Spleen (tissue), 11 donors: ENCODE measurements at regions not wholly inside any gene's neighbourhood (a gene's known extent, or its start where the extent isn't known, plus 50 kb on each side); places are given as distances from the start of the nearest gene placed in this dataset.

ENCODE experiments used
- DNase-seq: peaks from one replicate; pipeline ENCODE4 v3.0.0-alpha.2; 2020
- H3K27ac ChIP-seq, 8 donors: fragments of 200-600 bp; sonication (generic) in 7 of 8; 1 replicate in 4 of 8; 2 replicates in 4 of 8; pipeline versions ENCODE4 v1.5.0 to v1.8.0; 2016 to 2021; ENCODE audit warnings: inconsistent platforms in 4 of 8, mild to moderate bottlenecking in 4 of 8, moderate library complexity in 1 of 8
- H3K27me3 ChIP-seq, 7 donors: fragments of 200-600 bp; sonication (generic) in 6 of 7; replicated peaks in 1 of 7; 1 replicate in 4 of 7; 2 replicates in 3 of 7; pipeline versions ENCODE4 v1.5.0 to v1.8.0; 2016 to 2021; ENCODE audit warnings: inconsistent platforms in 3 of 7, mild to moderate bottlenecking in 1 of 7
- H3K36me3 ChIP-seq, 6 donors: fragments of 200-600 bp; sonication (generic) in 5 of 6; 1 replicate in 4 of 6; 2 replicates in 2 of 6; pipeline versions ENCODE4 v1.5.0 to v1.8.0; 2016 to 2021; ENCODE audit warnings: inconsistent platforms in 2 of 6
- H3K4me1 ChIP-seq, 6 donors: fragments of 200-600 bp; sonication (generic) in 5 of 6; 1 replicate in 3 of 6; 2 replicates in 3 of 6; pipeline versions ENCODE4 v1.5.0 to v1.8.0; 2016 to 2021; ENCODE audit warnings: inconsistent platforms in 3 of 6
- H3K4me3 ChIP-seq, 8 donors: fragments of 200-600 bp; sonication (generic) in 7 of 8; 1 replicate in 4 of 8; 2 replicates in 4 of 8; pipeline versions ENCODE4 v1.5.0 to v1.8.0; 2016 to 2021; ENCODE audit warnings: inconsistent platforms in 4 of 8, mild to moderate bottlenecking in 4 of 8, moderate library complexity in 2 of 8
- H3K9me3 ChIP-seq, 8 donors: fragments of 200-600 bp; sonication (generic) in 7 of 8; 1 replicate in 4 of 8; 2 replicates in 4 of 8; pipeline versions ENCODE4 v1.5.0 to v1.8.0; 2016 to 2021; ENCODE audit warnings: inconsistent platforms in 4 of 8
- CTCF ChIP-seq, 11 experiments: fragments of 200-600 bp in 7 of 11; fragments of 450-650 bp in 4 of 11; sonication (generic) in 4 of 11; IDR thresholded peaks in 8 of 11; conservative IDR thresholded peaks in 3 of 11; 1 replicate in 7 of 11; 2 replicates in 4 of 11; pipeline versions ENCODE4 v1.4.0 to v1.8.0; 2016 to 2021; ENCODE audit warnings: antibody characterized with exemption in 11 of 11, inconsistent platforms in 4 of 11, mild to moderate bottlenecking in 1 of 11
- POLR2A ChIP-seq, 3 donors: fragments of 450-650 bp; IDR thresholded peaks; one replicate each; pipeline ENCODE4 v1.5.1; 2017; ENCODE audit warnings: antibody characterized with exemption in 3 of 3, mild to moderate bottlenecking in 1 of 3
- POLR2AphosphoS5 ChIP-seq, 3 donors: sonication (generic); formaldehyde crosslinking; IDR thresholded peaks; one replicate each; pipeline ENCODE4 v1.5.1; 2017; ENCODE audit warnings: antibody characterized with exemption in 3 of 3
- WGBS, 5 donors: extraction: QIAGEN DNeasy Blood & Tissue Kit in 3 of 5; methylation state at CpG; one replicate each; pipeline versions ENCODE4 v1.1.5 to v1.1.7; 2013 to 2018; 5-methylcytosine and 5-hydroxymethylcytosine counted together
- intact Hi-C: fragments of 100-400 bp; cut with DNase I; formaldehyde crosslinking; loops from one replicate; pipeline ENCODE4 v1.15.0; 2023; ENCODE audit warnings: low total_unique reads
- donor health status: healthy with polysubstance abuse.
- donor health status: DM: no; HTN: no; CAD: no; lungs with moderate emphysema.
- donor health status: DM: no; HTN: no; CAD: no.
- donor health status: Bipolar disorder and iron deficiency.
- donor health status: healthy.
- donor health status: DM: no; HTN: no; CAD: no.
- donor health status: DM: yes; HTN: yes; CAD: no.

- Histone ChIP-seq H3K27ac (no peak overlapping the region), H3K4me1 (no peaks in the 10 kb centered on the region), H3K27me3 (no peaks in the 10 kb centered on the region), H3K4me3 (no peak overlapping the region), H3K9me3 (no peaks in the 10 kb centered on the region), H3K36me3 (no peaks in the 10 kb centered on the region)
- TF ChIP-seq CTCF (IDR thresholded peaks at IDR 0.05 in 8 of 11, conservative IDR thresholded peaks at IDR 0.05 in 3 of 11) (no peak), POLR2A (IDR thresholded peaks at IDR 0.05) (no peak), POLR2AphosphoS5 (IDR thresholded peaks at IDR 0.05) (no peak)
- DNase-seq, result no peak
- whole genome bisulfite sequencing, 5 donors, result 67 to 89% (median 85%) methylated on average over 5 of the region's 5 CpGs
- intact Hi-C loops, result no loop called here
Observed at GRCh38 chr12:124236625-124237031, 58.3 kb upstream of the RFLNA start.

GRCh38 chr12:124238886-124239285, 56.0 kb upstream of the RFLNA start:
- peaks cover 0 to 10% (median 0%) of the 10 kb centered on the region in 6 donors for H3K4me1 ChIP-seq
- H3K4me3 ChIP-seq, result no peak overlapping the region
- intact Hi-C loops, result no loop called here
- no peak for DNase-seq
- TF ChIP-seq CTCF (IDR thresholded peaks at IDR 0.05 in 8 of 11, conservative IDR thresholded peaks at IDR 0.05 in 3 of 11), result no peak
- no peak for TF ChIP-seq POLR2A (IDR thresholded peaks at IDR 0.05)
- TF ChIP-seq POLR2AphosphoS5 (IDR thresholded peaks at IDR 0.05), result no peak
- 57 to 69% (median 64%) methylated on average over 4 of the region's 4 CpGs for WGBS, 5 donors
- no peaks in the 10 kb centered on the region for H3K27me3 ChIP-seq
- H3K27ac ChIP-seq, result no peak overlapping the region
- H3K9me3 ChIP-seq, result peaks cover 0 to 4% (median 0%) of the 10 kb centered on the region in 8 donors
- H3K36me3 ChIP-seq, result no peaks in the 10 kb centered on the region

GRCh38 chr12:124240493-124240892, 54.4 kb upstream of the RFLNA start:
- 48 to 91% (median 75%) methylated on average over 1 of the region's 1 CpG for WGBS, 5 donors
- Histone ChIP-seq H3K4me3 (no peak overlapping the region), H3K9me3 (peaks cover 0 to 9% (median 0%) of the 10 kb centered on the region in 8 donors), H3K27me3 (no peaks in the 10 kb centered on the region), H3K27ac (no peak overlapping the region), H3K36me3 (no peaks in the 10 kb centered on the region), H3K4me1 (peaks cover 0 to 10% (median 0%) of the 10 kb centered on the region in 6 donors)
- intact Hi-C loops, result no loop called here
- TF ChIP-seq POLR2AphosphoS5 (IDR thresholded peaks at IDR 0.05), result no peak
- TF ChIP-seq CTCF (IDR thresholded peaks at IDR 0.05 in 8 of 11, conservative IDR thresholded peaks at IDR 0.05 in 3 of 11), result no peak
- no peak for TF ChIP-seq POLR2A (IDR thresholded peaks at IDR 0.05)
- no peak for DNase-seq

DNA sequence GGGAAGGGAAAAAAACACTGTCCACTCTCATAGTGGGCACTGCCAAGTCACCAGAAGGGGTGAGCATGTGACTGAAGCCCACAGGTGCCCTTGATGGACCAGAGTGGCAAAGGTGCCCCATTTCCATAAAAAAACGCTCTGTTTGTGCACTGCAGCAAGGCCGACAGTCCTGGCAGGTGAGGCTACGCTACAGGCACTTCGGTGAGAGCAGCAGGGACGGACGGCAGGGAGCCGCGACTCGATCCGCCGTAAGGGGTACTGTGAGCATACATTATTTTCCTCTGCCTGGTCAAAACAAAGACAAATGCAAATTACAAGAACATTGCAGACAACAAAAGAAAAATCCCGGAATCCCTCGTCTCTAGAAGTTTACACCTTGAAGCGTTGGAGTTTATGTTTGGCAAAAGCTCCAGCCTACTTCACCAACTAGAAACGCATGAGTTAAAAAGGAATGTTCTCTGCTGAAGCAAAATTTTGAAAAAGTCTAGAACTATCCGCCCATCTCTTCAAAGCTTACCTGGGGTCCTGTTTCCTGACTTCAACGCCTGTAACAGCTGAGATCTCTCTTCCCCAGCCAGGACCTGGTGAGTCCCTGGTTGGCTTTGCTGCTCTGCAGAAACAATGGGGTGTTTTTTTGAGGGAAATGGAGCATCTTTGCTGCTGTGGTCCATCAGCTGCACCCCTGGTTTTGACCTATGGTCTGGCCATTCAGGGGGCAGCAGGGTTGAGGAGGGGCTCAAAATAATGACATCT, 52.9 kb upstream of the RFLNA start:
- H3K27ac ChIP-seq, result no peak overlapping the region
- no peaks in the 10 kb centered on the region for H3K36me3 ChIP-seq
- H3K4me3 ChIP-seq, result no peak overlapping the region
- intact Hi-C loops, result no loop called here
- no peak for TF ChIP-seq POLR2A (IDR thresholded peaks at IDR 0.05)
- TF ChIP-seq CTCF (IDR thresholded peaks at IDR 0.05 in 8 of 11, conservative IDR thresholded peaks at IDR 0.05 in 3 of 11), result no peak
- TF ChIP-seq POLR2AphosphoS5 (IDR thresholded peaks at IDR 0.05), result no peak
- H3K9me3 ChIP-seq, result peaks cover 0 to 24% (median 12%) of the 10 kb centered on the region in 8 donors
- H3K4me1 ChIP-seq, result peaks cover 0 to 10% (median 0%) of the 10 kb centered on the region in 6 donors
- DNase-seq, result no peak
- WGBS, 5 donors, result 83 to 87% (median 85%) methylated on average over 17 of the region's 17 CpGs
- no peaks in the 10 kb centered on the region for H3K27me3 ChIP-seq
